ENCODE measurements at regions not wholly inside any gene's neighbourhood (a gene's known extent, or its start where the extent isn't known, plus 50 kb on each side); places are given as distances from the start of the nearest gene placed in this dataset.

- TF ChIP-seq NANOG (IDR thresholded peaks at IDR 0.05; ENCODE audit: borderline replicate concordance) (no peak), POLR2AphosphoS5 (IDR thresholded peaks at IDR 0.05; ENCODE audit: low read depth) (no peak), CTCF (conservative IDR thresholded peaks at IDR 0.05; ENCODE audit: low read depth in 2 of 2) (peak in 1 of 2 experiments; percentile 43; a peak in 3 of 4 replicates), CREB1 (CRISPR knock-in tag; IDR thresholded peaks at IDR 0.05; ENCODE audit: low read depth) (no peak), ZNF462 (CRISPR knock-in tag; IDR thresholded peaks at IDR 0.05) (no peak), EZH2 (IDR thresholded peaks at IDR 0.05; ENCODE audit: low read depth, unreplicated experiment) (no peak), JUNB (IDR thresholded peaks at IDR 0.05; ENCODE audit: unreplicated experiment) (no peak), REST (IDR thresholded peaks at IDR 0.05; ENCODE audit: unreplicated experiment) (no peak), EZH2phosphoT487 (IDR thresholded peaks at IDR 0.05; ENCODE audit: unreplicated experiment) (no peak), ZNF331 (CRISPR knock-in tag; IDR thresholded peaks at IDR 0.05; ENCODE audit: low read depth) (no peak), STAT1 (IDR thresholded peaks at IDR 0.05; ENCODE audit: unreplicated experiment) (no peak), ZNF114 (CRISPR knock-in tag; IDR thresholded peaks at IDR 0.05) (no peak)
Measured at GRCh38 chr5:128844354-128844923, 120.8 kb upstream of the SLC27A6 start.

Measured in GM23338 (cell line).